H9 (cell line): ENCODE measurements at regions not wholly inside any gene's neighbourhood (a gene's known extent, or its start where the extent isn't known, plus 50 kb on each side); places are given as distances from the start of the nearest gene placed in this dataset.

Source experiments
- DNase-seq: peaks from one replicate; pipeline ENCODE4 v3.0.0-alpha.2; 2017
- H2AFZ ChIP-seq: one replicate; pipeline ENCODE4 v1.6.1; 2013; ENCODE audit warnings: mild to moderate bottlenecking, low read length, control low read depth, moderate library complexity
- H2AK5ac ChIP-seq: 2 replicates; pipeline ENCODE4 v1.6.1; 2013; ENCODE audit warnings: low read length, control low read depth, mixed read lengths; ENCODE audit not compliant: insufficient read length
- H2BK120ac ChIP-seq: one replicate; pipeline ENCODE4 v1.6.1; 2013; ENCODE audit warnings: low read depth, mild to moderate bottlenecking, low read length, control low read depth, inconsistent platforms; ENCODE audit not compliant: poor library complexity, severe bottlenecking
- H2BK12ac ChIP-seq: 2 replicates; pipeline ENCODE4 v1.6.1; 2013; ENCODE audit warnings: low read length, control low read depth, mixed read lengths, low read depth; ENCODE audit not compliant: insufficient read length
- H2BK15ac ChIP-seq: 2 replicates; pipeline ENCODE4 v1.6.1; 2013; ENCODE audit warnings: low read depth, low read length, control low read depth
- H2BK20ac ChIP-seq: one replicate; pipeline ENCODE4 v1.6.1; 2013; ENCODE audit warnings: low read depth, mild to moderate bottlenecking, low read length, control low read depth, inconsistent platforms; ENCODE audit not compliant: poor library complexity, severe bottlenecking
- H2BK5ac ChIP-seq: 2 replicates; pipeline ENCODE4 v1.6.1; 2013; ENCODE audit warnings: low read length, control low read depth, mixed read lengths; ENCODE audit not compliant: insufficient read length
- H3K14ac ChIP-seq: 2 replicates; pipeline ENCODE4 v1.6.1; 2013; ENCODE audit warnings: low read length, control low read depth; ENCODE audit not compliant: insufficient read depth
- H3K18ac ChIP-seq: 2 replicates; pipeline ENCODE4 v1.6.1; 2013; ENCODE audit warnings: low read depth, mild to moderate bottlenecking, mixed read lengths, low read length, control low read depth; ENCODE audit not compliant: insufficient read length
- H3K23ac ChIP-seq: 2 replicates; pipeline ENCODE4 v1.6.1; 2013; ENCODE audit warnings: low read length, control low read depth, mixed read lengths, low read depth; ENCODE audit not compliant: insufficient read length
- H3K23me2 ChIP-seq: 2 replicates; pipeline ENCODE4 v1.6.1; 2013; ENCODE audit warnings: low read depth, mild to moderate bottlenecking, mixed read lengths, low read length, control low read depth; ENCODE audit not compliant: insufficient read length, poor library complexity, severe bottlenecking
- H3K27ac ChIP-seq: 2 replicates; pipeline ENCODE4 v1.5.1; 2013; ENCODE audit warnings: low read length, control low read depth, mixed read lengths, low read depth; ENCODE audit not compliant: insufficient read length
- H3K27me3 ChIP-seq: 2 replicates; pipeline ENCODE4 v1.6.1; 2013; ENCODE audit warnings: low read length, control low read depth, inconsistent platforms; ENCODE audit not compliant: insufficient read depth
- H3K4ac ChIP-seq: 2 replicates; pipeline ENCODE4 v1.6.1; 2013; ENCODE audit warnings: low read depth, mild to moderate bottlenecking, control low read depth, inconsistent platforms, low read length, moderate library complexity
- H3K4me1 ChIP-seq: 2 replicates; pipeline ENCODE4 v1.6.1; 2013; ENCODE audit warnings: low read length, control low read depth, inconsistent platforms; ENCODE audit not compliant: insufficient read depth
- H3K4me2 ChIP-seq: 2 replicates; pipeline ENCODE4 v1.6.1; 2013; ENCODE audit warnings: low read length, control low read depth, mixed read lengths; ENCODE audit not compliant: insufficient read length, insufficient read depth
- H3K56ac ChIP-seq: 2 replicates; pipeline ENCODE4 v1.6.1; 2013; ENCODE audit warnings: low read depth, mild to moderate bottlenecking, mixed read lengths, low read length, control low read depth; ENCODE audit not compliant: insufficient read length
- H3K79me1 ChIP-seq: 2 replicates; pipeline ENCODE4 v1.6.1; 2013; ENCODE audit warnings: low read depth, mild to moderate bottlenecking, moderate library complexity, low read length, control low read depth, inconsistent platforms; ENCODE audit not compliant: insufficient read depth, poor library complexity, severe bottlenecking
- H3K79me2 ChIP-seq: 2 replicates; pipeline ENCODE4 v1.6.1; 2013; ENCODE audit warnings: low read length, control low read depth, inconsistent platforms; ENCODE audit not compliant: insufficient read depth
- H3K9ac ChIP-seq: 2 replicates; pipeline ENCODE4 v1.6.1; 2013; ENCODE audit warnings: low read length, control low read depth, mixed read lengths; ENCODE audit not compliant: insufficient read length; ENCODE audit errors: extremely low read depth
- H3K9me3 ChIP-seq: one replicate; pipeline ENCODE4 v1.6.1; 2013; ENCODE audit warnings: low read depth, low read length, inconsistent platforms; ENCODE audit not compliant: control insufficient read depth
- H3T11ph ChIP-seq: one replicate; pipeline ENCODE4 v1.6.1; 2013; ENCODE audit warnings: mild to moderate bottlenecking, low read length, control low read depth, inconsistent platforms
- H4K20me1 ChIP-seq: one replicate; pipeline ENCODE4 v1.6.1; 2013; ENCODE audit not compliant: control insufficient read depth, insufficient read length, insufficient read depth
- H4K5ac ChIP-seq: 2 replicates; pipeline ENCODE4 v1.6.1; 2013; ENCODE audit warnings: low read depth, mild to moderate bottlenecking, mixed read lengths, low read length, control low read depth; ENCODE audit not compliant: insufficient read length
- H4K8ac ChIP-seq: replicated peaks from 2 replicates; pipeline ENCODE4 v1.6.1; 2013; ENCODE audit warnings: low read length, control low read depth, mixed read lengths, low read depth; ENCODE audit not compliant: insufficient read length
- H4K91ac ChIP-seq: 2 replicates; pipeline ENCODE4 v1.6.1; 2013; ENCODE audit warnings: low read depth, mild to moderate bottlenecking, moderate library complexity, mixed read lengths, low read length, control low read depth; ENCODE audit not compliant: insufficient read length
- H3K27ac Mint-ChIP-seq, 3 experiments: 2 replicates in 2 of 3; 3 replicates in 1 of 3; pipeline ENCODE4 v1.8.0; 2020 to 2021; ENCODE audit warnings: mixed read lengths in 3 of 3, mild to moderate bottlenecking in 1 of 3, moderate library complexity in 1 of 3
- H3K27me3 Mint-ChIP-seq: 2 replicates; pipeline ENCODE4 v1.8.0; 2021; ENCODE audit warnings: low read depth, mild to moderate bottlenecking, moderate library complexity, mixed read lengths
- H3K36me3 Mint-ChIP-seq, 3 experiments: 2 replicates in 2 of 3; 3 replicates in 1 of 3; pipeline ENCODE4 v1.8.0; 2020 to 2021; ENCODE audit warnings: low read depth in 3 of 3, mixed read lengths in 3 of 3; ENCODE audit not compliant: insufficient read depth in 1 of 3
- H3K4me1 Mint-ChIP-seq, 2 experiments: 2 replicates each; pipeline ENCODE4 v1.8.0; 2020; ENCODE audit warnings: mixed read lengths in 2 of 2
- H3K4me3 Mint-ChIP-seq, 2 experiments: 2 replicates in 1 of 2; 3 replicates in 1 of 2; pipeline ENCODE4 v1.8.0; 2020 to 2021; ENCODE audit warnings: mild to moderate bottlenecking in 2 of 2, mixed read lengths in 2 of 2, moderate library complexity in 1 of 2
- H3K9me3 Mint-ChIP-seq, 2 experiments: 2 replicates in 1 of 2; 3 replicates in 1 of 2; pipeline ENCODE4 v1.8.0; 2020; ENCODE audit warnings: mild to moderate bottlenecking in 2 of 2, mixed read lengths in 2 of 2, moderate library complexity in 1 of 2
- TF ChIP-seq, protein P1 (sequence below): fragments of 200-600 bp; sonication (generic); conservative IDR thresholded peaks from 3 replicates; pipeline ENCODE4 v1.8.0; 2021; ENCODE audit warnings: antibody characterized with exemption, mild to moderate bottlenecking

DNA sequence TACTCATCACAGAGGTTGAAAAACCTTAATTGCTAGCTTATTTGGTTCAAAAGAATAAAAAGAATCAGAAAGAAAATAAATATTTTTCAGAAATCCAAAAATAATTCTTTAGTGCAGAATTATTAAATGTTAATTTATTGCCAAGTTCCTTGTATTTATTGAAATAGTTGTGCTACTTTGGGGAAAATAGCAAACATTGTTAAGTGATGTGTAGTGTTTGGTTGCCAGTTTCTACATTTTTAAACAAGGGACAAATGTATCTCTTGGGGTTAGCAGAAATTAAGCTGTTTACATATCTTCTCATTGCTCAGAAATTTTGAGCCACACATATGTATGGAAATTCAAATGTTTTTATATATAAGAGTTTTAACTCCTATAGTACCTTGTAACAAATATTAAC, 775.0 kb downstream of the USP25 start:
- Histone ChIP-seq H3K9me3 (no peaks in the 10 kb centered on the region), H3K4ac (no peak overlapping the region), H3K23me2 (no peaks in the 10 kb centered on the region), H3K56ac (no peak overlapping the region), H3K79me2 (no peaks in the 10 kb centered on the region), H3K27me3 (no peaks in the 10 kb centered on the region), H3K4me2 (no peak overlapping the region), H3K18ac (no peak overlapping the region), H3K23ac (no peak overlapping the region), H2BK12ac (no peak overlapping the region), H3K4me1 (no peaks in the 10 kb centered on the region), H4K20me1 (no peaks in the 10 kb centered on the region), H3K79me1 (no peaks in the 10 kb centered on the region), H4K91ac (no peak overlapping the region), H2BK5ac (no peak overlapping the region), H3K27ac (no peak overlapping the region), H4K8ac (no peak overlapping the region), H2BK15ac (no peak overlapping the region), H2BK20ac (no peak overlapping the region), H2AFZ (no peak overlapping the region), H3K14ac (no peak overlapping the region), H3K9ac (no peak overlapping the region), H4K5ac (no peak overlapping the region), H2BK120ac (no peak overlapping the region), H2AK5ac (no peak overlapping the region), H3T11ph (no peak overlapping the region)
- Mint-ChIP-seq H3K4me1 (no peaks in the 10 kb centered on the region), H3K36me3 (no peaks in the 10 kb centered on the region), H3K9me3 (no peaks in the 10 kb centered on the region), H3K4me3 (no peak overlapping the region), H3K27me3 (no peaks in the 10 kb centered on the region), H3K27ac (no peak overlapping the region)
- TF ChIP-seq, protein P1, sequence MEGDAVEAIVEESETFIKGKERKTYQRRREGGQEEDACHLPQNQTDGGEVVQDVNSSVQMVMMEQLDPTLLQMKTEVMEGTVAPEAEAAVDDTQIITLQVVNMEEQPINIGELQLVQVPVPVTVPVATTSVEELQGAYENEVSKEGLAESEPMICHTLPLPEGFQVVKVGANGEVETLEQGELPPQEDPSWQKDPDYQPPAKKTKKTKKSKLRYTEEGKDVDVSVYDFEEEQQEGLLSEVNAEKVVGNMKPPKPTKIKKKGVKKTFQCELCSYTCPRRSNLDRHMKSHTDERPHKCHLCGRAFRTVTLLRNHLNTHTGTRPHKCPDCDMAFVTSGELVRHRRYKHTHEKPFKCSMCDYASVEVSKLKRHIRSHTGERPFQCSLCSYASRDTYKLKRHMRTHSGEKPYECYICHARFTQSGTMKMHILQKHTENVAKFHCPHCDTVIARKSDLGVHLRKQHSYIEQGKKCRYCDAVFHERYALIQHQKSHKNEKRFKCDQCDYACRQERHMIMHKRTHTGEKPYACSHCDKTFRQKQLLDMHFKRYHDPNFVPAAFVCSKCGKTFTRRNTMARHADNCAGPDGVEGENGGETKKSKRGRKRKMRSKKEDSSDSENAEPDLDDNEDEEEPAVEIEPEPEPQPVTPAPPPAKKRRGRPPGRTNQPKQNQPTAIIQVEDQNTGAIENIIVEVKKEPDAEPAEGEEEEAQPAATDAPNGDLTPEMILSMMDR, result no peak
- DNase-seq, result no peak
